Thyroid gland (tissue), 4 donors: ENCODE measurements at regions not wholly inside any gene's neighbourhood (a gene's known extent, or its start where the extent isn't known, plus 50 kb on each side); places are given as distances from the start of the nearest gene placed in this dataset.

Source experiments
- CTCF ChIP-seq, 6 experiments: fragments of 200-600 bp in 3 of 6; fragments of 450-650 bp in 3 of 6; sonication (generic) in 3 of 6; IDR thresholded peaks; one replicate each; pipeline ENCODE4 v1.5.1; 2016 to 2019; ENCODE audit warnings: antibody characterized with exemption in 6 of 6, mild to moderate bottlenecking in 2 of 6, inconsistent platforms in 1 of 6, moderate library complexity in 1 of 6
- POLR2A ChIP-seq, 2 donors: fragments of 450-650 bp; IDR thresholded peaks; one replicate each; pipeline ENCODE4 v1.6.1; 2017; ENCODE audit warnings: antibody characterized with exemption in 2 of 2, mild to moderate bottlenecking in 2 of 2, moderate library complexity in 1 of 2

GRCh38 chr6:1057490-1058135, 254.3 kb upstream of the FOXQ1 start:
- TF ChIP-seq CTCF (IDR thresholded peaks at IDR 0.05) (no peak), POLR2A (IDR thresholded peaks at IDR 0.05) (no peak)
